Ovary (tissue), 3 donors: ENCODE measurements at regions not wholly inside any gene's neighbourhood (a gene's known extent, or its start where the extent isn't known, plus 50 kb on each side); places are given as distances from the start of the nearest gene placed in this dataset.

ENCODE experiments used
- POLR2A ChIP-seq: fragments of 450-650 bp; IDR thresholded peaks from one replicate; pipeline ENCODE4 v1.6.1; 2017; ENCODE audit warnings: antibody characterized with exemption, mild to moderate bottlenecking, moderate library complexity
- TF ChIP-seq, protein P1 (sequence below), 3 donors: fragments of 450-650 bp in 2 of 3; fragments of 200-600 bp in 1 of 3; IDR thresholded peaks; one replicate each; pipeline versions ENCODE4 v1.5.1 to v1.8.0; 2016 to 2022; ENCODE audit warnings: antibody characterized with exemption in 3 of 3, mild to moderate bottlenecking in 1 of 3
- donor health status: DM: no; HTN: no; CAD: no.

GRCh38 chr16:48105456-48105855 lies 50.3 kb downstream of the ABCC12 start:
- TF ChIP-seq POLR2A: no peak
- TF ChIP-seq, protein P1, sequence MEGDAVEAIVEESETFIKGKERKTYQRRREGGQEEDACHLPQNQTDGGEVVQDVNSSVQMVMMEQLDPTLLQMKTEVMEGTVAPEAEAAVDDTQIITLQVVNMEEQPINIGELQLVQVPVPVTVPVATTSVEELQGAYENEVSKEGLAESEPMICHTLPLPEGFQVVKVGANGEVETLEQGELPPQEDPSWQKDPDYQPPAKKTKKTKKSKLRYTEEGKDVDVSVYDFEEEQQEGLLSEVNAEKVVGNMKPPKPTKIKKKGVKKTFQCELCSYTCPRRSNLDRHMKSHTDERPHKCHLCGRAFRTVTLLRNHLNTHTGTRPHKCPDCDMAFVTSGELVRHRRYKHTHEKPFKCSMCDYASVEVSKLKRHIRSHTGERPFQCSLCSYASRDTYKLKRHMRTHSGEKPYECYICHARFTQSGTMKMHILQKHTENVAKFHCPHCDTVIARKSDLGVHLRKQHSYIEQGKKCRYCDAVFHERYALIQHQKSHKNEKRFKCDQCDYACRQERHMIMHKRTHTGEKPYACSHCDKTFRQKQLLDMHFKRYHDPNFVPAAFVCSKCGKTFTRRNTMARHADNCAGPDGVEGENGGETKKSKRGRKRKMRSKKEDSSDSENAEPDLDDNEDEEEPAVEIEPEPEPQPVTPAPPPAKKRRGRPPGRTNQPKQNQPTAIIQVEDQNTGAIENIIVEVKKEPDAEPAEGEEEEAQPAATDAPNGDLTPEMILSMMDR (IDR thresholded peaks at IDR 0.05): no peak
